B cell (primary cell): ENCODE measurements at regions not wholly inside any gene's neighbourhood (a gene's known extent, or its start where the extent isn't known, plus 50 kb on each side); places are given as distances from the start of the nearest gene placed in this dataset.

Experiments
- ATAC-seq: fragments of 200-7000 bp; cut with Tn5 transposase; one replicate; pipeline ENCODE4 v1.10.0; 2021; ENCODE audit warnings: low read depth, mild to moderate bottlenecking, moderate number of reproducible peaks, moderate library complexity
- CTCF ChIA-PET: fragments of 350-600 bp; sonication (Branson Sonifier 250); formaldehyde crosslinking; loops from one replicate; lab custom pipeline; 2021; ENCODE audit warnings: antibody characterized with exemption, inconsistent platforms; lab: Charles Lee
- POLR2A ChIA-PET: fragments of 350-600 bp; sonication (Branson Sonifier 250); formaldehyde crosslinking; loops from one replicate; lab custom pipeline; 2021; ENCODE audit warnings: antibody characterized with exemption; lab: Charles Lee
- DNase-seq: peaks from one replicate; pipeline ENCODE4 v3.0.0; 2013
- H2AFZ ChIP-seq: 2 replicates; pipeline ENCODE4 v1.6.1; 2012; ENCODE audit warnings: mild to moderate bottlenecking, low read depth, low read length; ENCODE audit not compliant: insufficient read depth, poor library complexity, severe bottlenecking
- H3K27ac ChIP-seq, 2 donors: 1 replicate in 1 of 2; 2 replicates in 1 of 2; pipeline ENCODE4 v1.5.1; 2012 to 2013; ENCODE audit warnings: low read length in 2 of 2, mild to moderate bottlenecking in 2 of 2, moderate library complexity in 1 of 2
- H3K27me3 ChIP-seq, 4 experiments: fragments of 200-600 bp in 1 of 4; sonication (generic) in 1 of 4; replicated peaks in 1 of 4; 1 replicate in 2 of 4; 2 replicates in 2 of 4; pipeline versions ENCODE4 v1.6.1 to v1.7.0; 2013 to 2016; ENCODE audit warnings: low read length in 3 of 4, mild to moderate bottlenecking in 2 of 4, mixed read lengths in 1 of 4, moderate library complexity in 1 of 4; ENCODE audit not compliant: insufficient read depth in 4 of 4, control insufficient read depth in 3 of 4; ENCODE audit errors: control extremely low read depth in 1 of 4
- H3K36me3 ChIP-seq, 2 experiments: replicated peaks in 1 of 2; 1 replicate in 1 of 2; 2 replicates in 1 of 2; pipeline versions ENCODE4 v1.6.1 to v1.7.1; 2013; ENCODE audit warnings: low read length in 1 of 2; ENCODE audit not compliant: insufficient read depth in 2 of 2, control insufficient read depth in 1 of 2; ENCODE audit errors: control extremely low read depth in 1 of 2, extremely low read depth in 1 of 2
- H3K4me1 ChIP-seq, 2 donors: fragments of 200-600 bp in 1 of 2; sonication (generic) in 1 of 2; 1 replicate in 1 of 2; 2 replicates in 1 of 2; pipeline versions ENCODE4 v1.5.1 to v1.6.1; 2013 to 2017; ENCODE audit warnings: low read length in 2 of 2; ENCODE audit not compliant: control insufficient read depth in 2 of 2, insufficient read depth in 2 of 2
- H3K4me2 ChIP-seq: replicated peaks from 2 replicates; pipeline ENCODE3; 2012; ENCODE audit warnings: mild to moderate bottlenecking, low read depth, low read length; ENCODE audit not compliant: poor library complexity, severe bottlenecking
- H3K4me3 ChIP-seq, 5 experiments: fragments of 200-600 bp in 1 of 5; sonication (generic) in 1 of 5; 1 replicate in 3 of 5; 2 replicates in 2 of 5; pipeline versions ENCODE4 v1.5.1 to v1.7.0; 2011 to 2016; ENCODE audit warnings: low read length in 4 of 5, mild to moderate bottlenecking in 4 of 5, low read depth in 2 of 5, control low read depth in 1 of 5, moderate library complexity in 1 of 5; ENCODE audit not compliant: insufficient read depth in 1 of 5; ENCODE audit errors: control extremely low read depth in 1 of 5, extremely low read depth in 1 of 5
- H3K79me2 ChIP-seq: fragments of 200-600 bp; sonication (generic); one replicate; pipeline ENCODE4 v1.6.0; 2016; ENCODE audit warnings: low read length; ENCODE audit not compliant: control insufficient read depth, insufficient read depth
- H3K9ac ChIP-seq: fragments of 200-600 bp; sonication (generic); 2 replicates; pipeline ENCODE4 v1.6.1; 2017; ENCODE audit warnings: mild to moderate bottlenecking, low read length, moderate library complexity
- H3K9me3 ChIP-seq, 3 donors: one replicate each; pipeline versions ENCODE4 v1.6.1 to v1.7.1; 2013; ENCODE audit warnings: low read length in 2 of 3; ENCODE audit not compliant: control insufficient read depth in 2 of 3, insufficient read depth in 1 of 3; ENCODE audit errors: control extremely low read depth in 1 of 3
- H4K20me1 ChIP-seq: 2 replicates; pipeline ENCODE4 v1.6.0; 2012; ENCODE audit warnings: mild to moderate bottlenecking, low read length; ENCODE audit not compliant: insufficient read depth, control insufficient read depth, poor library complexity, severe bottlenecking
- H3K27ac Mint-ChIP-seq: one replicate; pipeline ENCODE4 v1.8.0; 2021; ENCODE audit warnings: mixed read lengths
- H3K27me3 Mint-ChIP-seq: one replicate; pipeline ENCODE4 v1.8.0; 2021; ENCODE audit warnings: mixed read lengths
- H3K4me1 Mint-ChIP-seq: one replicate; pipeline ENCODE4 v1.8.0; 2021; ENCODE audit warnings: mixed read lengths
- H3K4me3 Mint-ChIP-seq: one replicate; pipeline ENCODE4 v1.8.0; 2021; ENCODE audit warnings: mixed read lengths
- H3K9me3 Mint-ChIP-seq: one replicate; pipeline ENCODE4 v1.8.0; 2022; ENCODE audit warnings: mixed read lengths; ENCODE audit not compliant: insufficient read depth
- CTCF ChIP-seq: fragments of 200-600 bp; IDR thresholded peaks from one replicate; pipeline ENCODE4 v1.8.0; 2022; ENCODE audit warnings: antibody characterized with exemption, mild to moderate bottlenecking
- EZH2 ChIP-seq: IDR thresholded peaks from 2 replicates; pipeline ENCODE4 v1.6.1; 2012; ENCODE audit warnings: borderline replicate concordance, low read depth, mild to moderate bottlenecking, moderate library complexity, low read length; ENCODE audit not compliant: insufficient read depth, poor library complexity, severe bottlenecking
- WGBS: methylation state at CpG from one replicate; pipeline ENCODE4 v1.1.5; 2013; ENCODE audit warnings: missing lambda C conversion rate; ENCODE audit not compliant: insufficient coverage; 5-methylcytosine and 5-hydroxymethylcytosine counted together
- intact Hi-C: fragments of 100-400 bp; cut with micrococcal nuclease; formaldehyde crosslinking; loops from one replicate; pipeline ENCODE4 v1.10.0; 2022

GRCh38 chr10:123449234-123449962, 216.8 kb upstream of the GPR26 start:
- Histone ChIP-seq H3K27me3 (peaks cover 0 to 2% (median 0%) of the 10 kb centered on the region in 4 experiments), H3K27ac (no peak overlapping the region), H3K9me3 (no peaks in the 10 kb centered on the region), H3K4me2 (no peak overlapping the region), H3K9ac (no peak overlapping the region), H3K4me1 (no peaks in the 10 kb centered on the region), H3K36me3 (no peaks in the 10 kb centered on the region), H3K79me2 (no peaks in the 10 kb centered on the region), H3K4me3 (no peak overlapping the region), H4K20me1 (no peaks in the 10 kb centered on the region), H2AFZ (no peak overlapping the region)
- Mint-ChIP-seq H3K9me3 (no peaks in the 10 kb centered on the region), H3K4me3 (no peak overlapping the region), H3K27ac (no peak overlapping the region), H3K4me1 (no peaks in the 10 kb centered on the region), H3K27me3 (peaks cover 5% of the 10 kb centered on the region)
- intact Hi-C loops = no loop called here
- 95% methylated on average over 6 of the region's 7 CpGs for WGBS
- DNase-seq (no peak), ATAC-seq (no peak)
- TF ChIP-seq CTCF (no peak), EZH2 (no peak)
- ChIA-PET POLR2A (no interaction called here), CTCF (no interaction called here)

GRCh38 chr10:123450956-123451605, 215.1 kb upstream of the GPR26 start:
- Histone ChIP-seq H3K4me1 (no peaks in the 10 kb centered on the region), H3K4me2 (no peak overlapping the region), H3K9me3 (no peaks in the 10 kb centered on the region), H4K20me1 (no peaks in the 10 kb centered on the region), H3K27ac (no peak overlapping the region), H3K27me3 (peaks cover 0 to 2% (median 0%) of the 10 kb centered on the region in 4 experiments), H3K9ac (no peak overlapping the region), H3K79me2 (no peaks in the 10 kb centered on the region), H3K4me3 (no peak overlapping the region), H2AFZ (no peak overlapping the region), H3K36me3 (no peaks in the 10 kb centered on the region)
- DNase-seq (no peak), ATAC-seq (no peak)
- no peak overlapping the region for H3K4me3 Mint-ChIP-seq
- H3K9me3 Mint-ChIP-seq = no peaks in the 10 kb centered on the region
- no peak overlapping the region for H3K27ac Mint-ChIP-seq
- WGBS = 0% methylated on average over 3 of the region's 14 CpGs
- no peaks in the 10 kb centered on the region for H3K4me1 Mint-ChIP-seq
- CTCF ChIA-PET = no interaction called here
- TF ChIP-seq EZH2 = no peak
- TF ChIP-seq CTCF = no peak
- POLR2A ChIA-PET = no interaction called here
- peaks cover 5% of the 10 kb centered on the region for H3K27me3 Mint-ChIP-seq
- intact Hi-C loops = no loop called here
